GM12878 (cell line): ENCODE measurements at regions not wholly inside any gene's neighbourhood (a gene's known extent, or its start where the extent isn't known, plus 50 kb on each side); places are given as distances from the start of the nearest gene placed in this dataset.

Experiments used
- ATAC-seq: fragments of 200-7000 bp; cut with Tn5 transposase; 3 replicates; pipeline ENCODE4 v1.9.1; 2020; ENCODE audit warnings: mild to moderate bottlenecking, moderate library complexity
- BruUV-seq: library from RNA; stranded (reverse); fragments of 400-500 nt; replicated peaks from 2 replicates; lab custom pipeline; 2021; lab: Mats Ljungman, UMichigan
- CTCF ChIA-PET: fragments of 300-600 bp; sonication (Branson Sonifier 250); formaldehyde crosslinking; extraction: SDS; loops from one replicate; lab custom pipeline; 2021; ENCODE audit warnings: inconsistent platforms; lab: Yijun Ruan, JAX
- POLR2A ChIA-PET: fragments of 350-600 bp; formaldehyde crosslinking; extraction: SDS; loops from one replicate; lab custom pipeline; 2021; ENCODE audit warnings: inconsistent platforms; lab: Charles Lee
- RAD21 ChIA-PET: fragments of 300-600 bp; sonication (Branson Sonifier 250); formaldehyde crosslinking; loops from one replicate; lab custom pipeline; 2023; ENCODE audit warnings: antibody characterized with exemption; ENCODE audit not compliant: unreplicated experiment; lab: Charles Lee
- SMC1A ChIA-PET: fragments of 300-600 bp; sonication (Branson Sonifier 250); formaldehyde crosslinking; loops from one replicate; lab custom pipeline; 2023; ENCODE audit not compliant: unreplicated experiment, uncharacterized antibody; lab: Charles Lee
- DNase-seq: peaks from one replicate; pipeline ENCODE4 v3.0.0-alpha.2; 2011; ENCODE audit warnings: low read depth, low spot score
- FAIRE-seq: peaks from 3 replicates; lab custom pipeline; 2011; peaks lifted over from hg19 to GRCh38; lab: Jason Lieb, UNC
- H2AFZ ChIP-seq: 2 replicates; pipeline ENCODE4 v1.6.0; 2011; ENCODE audit warnings: low read depth, low read length, control low read depth; ENCODE audit not compliant: control insufficient read depth
- H3K27ac ChIP-seq: 2 replicates; pipeline ENCODE4 v1.5.1; 2011; ENCODE audit warnings: control low read depth; ENCODE audit not compliant: control insufficient read depth, insufficient read depth
- H3K27me3 ChIP-seq, 2 experiments: replicated peaks in 1 of 2; 2 replicates each; pipeline versions ENCODE4 v1.6.0 to v1.6.1; 2011; ENCODE audit warnings: low read length in 1 of 2; ENCODE audit not compliant: control insufficient read depth in 2 of 2, insufficient read depth in 2 of 2
- H3K36me3 ChIP-seq, 2 experiments: 2 replicates each; pipeline ENCODE4 v1.5.1; 2011; ENCODE audit warnings: low read length in 1 of 2; ENCODE audit not compliant: control insufficient read depth in 2 of 2, insufficient read depth in 2 of 2
- H3K4me1 ChIP-seq: 2 replicates; pipeline ENCODE4 v1.6.1; 2011; ENCODE audit warnings: mild to moderate bottlenecking, low read length, moderate library complexity, mixed read lengths; ENCODE audit not compliant: control insufficient read depth, insufficient read depth
- H3K4me2 ChIP-seq: 2 replicates; pipeline ENCODE4 v1.6.0; 2011; ENCODE audit warnings: control low read depth; ENCODE audit not compliant: control insufficient read depth, insufficient read depth
- H3K4me3 ChIP-seq: fragments of 200-600 bp; sonication (generic); 2 replicates; pipeline ENCODE4 v1.5.1; 2016
- H3K79me2 ChIP-seq: 2 replicates; pipeline ENCODE4 v1.6.0; 2011; ENCODE audit warnings: low read length; ENCODE audit not compliant: control insufficient read depth, insufficient read depth
- H3K9ac ChIP-seq: 2 replicates; pipeline ENCODE4 v1.8.0; 2011; ENCODE audit warnings: low read length, control low read depth, mixed read lengths; ENCODE audit not compliant: control insufficient read depth, insufficient read depth
- H3K9me3 ChIP-seq: replicated peaks from 3 replicates; pipeline ENCODE4 v1.5.1; 2011; ENCODE audit warnings: mild to moderate bottlenecking, low read length; ENCODE audit not compliant: control insufficient read depth, insufficient read depth
- H4K20me1 ChIP-seq: 2 replicates; pipeline ENCODE4 v1.6.0; 2011; ENCODE audit not compliant: control insufficient read depth, insufficient read depth
- CHD2 ChIP-seq: IDR thresholded peaks from 2 replicates; pipeline ENCODE4 v1.6.1; 2011; ENCODE audit warnings: low read depth, low read length, improper control_type of control experiment, borderline replicate concordance
- HDGF ChIP-seq: fragments of 450-650 bp; IDR thresholded peaks from 2 replicates; pipeline ENCODE4 v1.6.1; 2016; ENCODE audit warnings: antibody characterized with exemption
- RFX5 ChIP-seq: IDR thresholded peaks from 2 replicates; pipeline ENCODE4 v1.6.1; 2011; ENCODE audit warnings: low read depth, low read length, improper control_type of control experiment
- TCF7 ChIP-seq: IDR thresholded peaks from 2 replicates; pipeline ENCODE4 v1.6.1; 2014; ENCODE audit warnings: antibody characterized with exemption, borderline replicate concordance
- WGBS: methylation state at CpG from one replicate; pipeline ENCODE4 v1.1.6; 2016; ENCODE audit warnings: low lambda C conversion rate; ENCODE audit not compliant: insufficient replicate concordance, insufficient coverage; ENCODE audit errors: missing lambda C conversion rate; 5-methylcytosine and 5-hydroxymethylcytosine counted together
- in situ Hi-C: fragments of 300-500 bp; cut with MboI; formaldehyde crosslinking; loops from 9 replicates; pipeline ENCODE4 v1.14.3; 2018; ENCODE audit warnings: mixed read lengths
- intact Hi-C: fragments of 100-400 bp; cut with micrococcal nuclease; formaldehyde crosslinking; loops from one replicate; pipeline ENCODE4 v1.14.2; 2022; ENCODE audit not compliant: unreplicated experiment

GRCh38 chr3:164049847-164050246 is 1028.4 kb downstream of the SI start:
- no peak overlapping the region for H3K27ac ChIP-seq
- no peaks in the 10 kb centered on the region for H4K20me1 ChIP-seq
- BruUV-seq = no TSS peak
- RAD21 ChIA-PET = no interaction called here
- DNase-seq = no peak
- H3K36me3 ChIP-seq = no peaks in the 10 kb centered on the region
- POLR2A ChIA-PET = no interaction called here
- H3K4me1 ChIP-seq = no peaks in the 10 kb centered on the region
- no peak overlapping the region for H3K9ac ChIP-seq
- SMC1A ChIA-PET = no interaction called here
- 0% methylated on average over 1 of the region's 1 CpG for WGBS
- TF ChIP-seq CHD2 = no peak
- TF ChIP-seq RFX5 = no peak
- TF ChIP-seq TCF7 = no peak
- no peak for ATAC-seq
- FAIRE-seq = no peak
- intact Hi-C loops (no loop called here), in situ Hi-C loops (no loop called here)
- no peak overlapping the region for H3K4me2 ChIP-seq
- H3K9me3 ChIP-seq = no peaks in the 10 kb centered on the region
- H3K27me3 ChIP-seq = no peaks in the 10 kb centered on the region
- CTCF ChIA-PET = no interaction called here
- no peak overlapping the region for H3K4me3 ChIP-seq
- no peaks in the 10 kb centered on the region for H3K79me2 ChIP-seq
- no peak overlapping the region for H2AFZ ChIP-seq

- POLR2A ChIA-PET = no interaction called here
- Histone ChIP-seq H2AFZ (no peak overlapping the region), H3K36me3 (no peaks in the 10 kb centered on the region), H4K20me1 (no peaks in the 10 kb centered on the region), H3K9ac (no peak overlapping the region), H3K4me2 (no peak overlapping the region), H3K9me3 (no peaks in the 10 kb centered on the region), H3K4me1 (no peaks in the 10 kb centered on the region), H3K4me3 (no peak overlapping the region), H3K27me3 (no peaks in the 10 kb centered on the region), H3K79me2 (no peaks in the 10 kb centered on the region), H3K27ac (no peak overlapping the region)
- SMC1A ChIA-PET = no interaction called here
- no peak for FAIRE-seq
- CTCF ChIA-PET = no interaction called here
- intact Hi-C loops = no loop called here
- no peak for TF ChIP-seq HDGF
- BruUV-seq = no TSS peak
- RAD21 ChIA-PET = no interaction called here
- in situ Hi-C loops = no loop called here
- WGBS = 14% methylated on average over 4 of the region's 4 CpGs
- no peak for ATAC-seq
- no peak for DNase-seq
These were observed 1029.8 kb downstream of the SI start for GRCh38 chr3:164048451-164048850.
